Coronary artery (tissue), 2 donors: ENCODE measurements at regions not wholly inside any gene's neighbourhood (a gene's known extent, or its start where the extent isn't known, plus 50 kb on each side); places are given as distances from the start of the nearest gene placed in this dataset.

Source experiments
- DNase-seq: peaks from one replicate; pipeline ENCODE4 v3.0.0-alpha.2; 2017; ENCODE audit warnings: low spot score
- H3K27ac ChIP-seq, 2 donors: fragments of 200-600 bp; sonication (generic); one replicate each; pipeline ENCODE4 v1.5.1; 2016 to 2019
- H3K4me3 ChIP-seq: fragments of 200-600 bp; sonication (generic); 2 replicates; pipeline ENCODE4 v1.5.1; 2016; ENCODE audit warnings: mild to moderate bottlenecking, moderate library complexity
- CTCF ChIP-seq: fragments of 200-600 bp; sonication (generic); IDR thresholded peaks from one replicate; pipeline ENCODE4 v1.5.1; 2019; ENCODE audit warnings: antibody characterized with exemption

GRCh38 chr3:162489853-162490252 is 993.2 kb downstream of the OTOL1 start:
- Histone ChIP-seq H3K27ac (no peak overlapping the region), H3K4me3 (no peak overlapping the region)
- no peak for TF ChIP-seq CTCF
- DNase-seq, result no peak

- TF ChIP-seq CTCF, result no peak
- H3K4me3 ChIP-seq, result no peak overlapping the region
- DNase-seq, result no peak
- H3K27ac ChIP-seq, result no peak overlapping the region
Measured at GRCh38 chr3:162491952-162492351, 995.3 kb downstream of the OTOL1 start.

GRCh38 chr3:162492446-162493081 is 996.0 kb downstream of the OTOL1 start:
- Histone ChIP-seq H3K4me3 (no peak overlapping the region), H3K27ac (no peak overlapping the region)
- TF ChIP-seq CTCF, result no peak
- no peak for DNase-seq

GRCh38 chr3:162498626-162499025 is 1002.0 kb downstream of the OTOL1 start:
- no peak for DNase-seq
- H3K4me3 ChIP-seq, result no peak overlapping the region
- TF ChIP-seq CTCF, result no peak
- H3K27ac ChIP-seq, result no peak overlapping the region

- H3K4me3 ChIP-seq, result no peak overlapping the region
- H3K27ac ChIP-seq, result no peak overlapping the region
- no peak for TF ChIP-seq CTCF
- no peak for DNase-seq
Measured at GRCh38 chr3:162507397-162507796, 1010.8 kb downstream of the OTOL1 start.

- Histone ChIP-seq H3K4me3 (no peak overlapping the region), H3K27ac (no peak overlapping the region)
- TF ChIP-seq CTCF, result no peak
- DNase-seq, result no peak
Measured at GRCh38 chr3:162512488-162512887, 1015.9 kb downstream of the OTOL1 start.

GRCh38 chr3:162517110-162517509 is 1020.5 kb downstream of the OTOL1 start:
- TF ChIP-seq CTCF, result no peak
- Histone ChIP-seq H3K27ac (no peak overlapping the region), H3K4me3 (no peak overlapping the region)
- no peak for DNase-seq
